Small intestine (tissue), 7 donors: ENCODE measurements at regions not wholly inside any gene's neighbourhood (a gene's known extent, or its start where the extent isn't known, plus 50 kb on each side); places are given as distances from the start of the nearest gene placed in this dataset.
A peak's percentile ranks its signal among the peaks of the same experiment; 100 is the strongest.

Source experiments
- DNase-seq, 2 donors: peaks; one replicate each; pipeline versions ENCODE4 v3.0.0 to v3.0.0-alpha.2; 2013
- FAIRE-seq: peaks from 2 replicates; lab custom pipeline; 2012; peaks lifted over from hg19 to GRCh38; lab: Jason Lieb, UNC
- H3K27ac ChIP-seq, 3 donors: one replicate each; pipeline ENCODE4 v1.5.1; 2013; ENCODE audit warnings: low read length in 2 of 3, mild to moderate bottlenecking in 2 of 3, control low read depth in 1 of 3, inconsistent platforms in 1 of 3, low read depth in 1 of 3, moderate library complexity in 1 of 3
- H3K27me3 ChIP-seq, 3 donors: one replicate each; pipeline ENCODE4 v1.6.1; 2013; ENCODE audit warnings: low read length in 3 of 3, inconsistent platforms in 1 of 3; ENCODE audit not compliant: control insufficient read depth in 3 of 3, insufficient read depth in 3 of 3
- H3K36me3 ChIP-seq, 3 donors: one replicate each; pipeline ENCODE4 v1.6.1; 2013; ENCODE audit warnings: low read length in 3 of 3, inconsistent platforms in 1 of 3, low read depth in 1 of 3, mild to moderate bottlenecking in 1 of 3, moderate library complexity in 1 of 3; ENCODE audit not compliant: control insufficient read depth in 3 of 3, insufficient read depth in 2 of 3
- H3K4me1 ChIP-seq, 3 donors: one replicate each; pipeline ENCODE4 v1.6.1; 2013; ENCODE audit warnings: low read length in 2 of 3, inconsistent platforms in 1 of 3, low read depth in 1 of 3, mild to moderate bottlenecking in 1 of 3, moderate library complexity in 1 of 3; ENCODE audit not compliant: control insufficient read depth in 3 of 3, insufficient read depth in 2 of 3
- H3K4me3 ChIP-seq, 3 donors: one replicate each; pipeline ENCODE4 v1.5.1; 2013; ENCODE audit warnings: low read length in 3 of 3, control low read depth in 1 of 3, inconsistent platforms in 1 of 3, low read depth in 1 of 3, mild to moderate bottlenecking in 1 of 3, moderate library complexity in 1 of 3
- H3K9me3 ChIP-seq, 2 donors: one replicate each; pipeline ENCODE4 v1.6.1; 2013; ENCODE audit warnings: low read depth in 1 of 2, low read length in 1 of 2; ENCODE audit not compliant: control insufficient read depth in 2 of 2, insufficient read depth in 1 of 2
- WGBS, 3 donors: extraction: QIAGEN DNeasy Blood & Tissue Kit; methylation state at CpG; one replicate each; pipeline ENCODE4 v1.1.7; 2013; 5-methylcytosine and 5-hydroxymethylcytosine counted together
- donor health status: healthy with polysubstance abuse.
- donor health status: control.
- donor health status: control.
- donor health status: Bipolar disorder and iron deficiency.
- donor health status: healthy.

DNA sequence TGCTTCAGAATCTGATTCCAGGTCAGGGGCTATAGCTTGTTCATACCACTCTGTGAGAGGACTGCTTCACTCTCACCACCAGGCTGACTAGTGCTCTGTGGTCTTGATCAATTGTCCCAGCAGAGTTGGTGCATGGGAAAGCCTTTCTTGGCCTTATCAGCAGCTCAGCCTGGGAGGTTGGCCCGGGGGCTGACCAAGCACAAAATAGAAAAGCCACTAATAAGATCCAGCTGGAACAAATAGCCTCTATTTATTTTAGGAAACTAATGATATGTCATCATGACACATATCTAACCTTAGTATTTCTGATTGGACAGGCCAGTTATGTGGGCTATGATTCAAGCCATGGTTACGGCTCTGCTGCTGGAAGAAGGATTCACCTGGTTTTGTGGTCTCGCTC is 134.2 kb downstream of the GDAP2 start:
- Histone ChIP-seq H3K4me1 (peaks cover 0 to 4% (median 0%) of the 10 kb centered on the region in 3 donors), H3K4me3 (no peak overlapping the region), H3K9me3 (no peaks in the 10 kb centered on the region), H3K36me3 (no peaks in the 10 kb centered on the region), H3K27me3 (peaks cover 0 to 3% (median 0%) of the 10 kb centered on the region in 3 donors), H3K27ac (no peak overlapping the region)
- 70 to 75% (median 74%) methylated on average over 3 of the region's 3 CpGs for WGBS, 3 donors
- no peak for FAIRE-seq
- no peak for DNase-seq

- WGBS, 3 donors = 85 to 92% (median 87%) methylated on average over 5 of the region's 5 CpGs
- Histone ChIP-seq H3K4me3 (no peak overlapping the region), H3K27ac (no peak overlapping the region), H3K4me1 (peaks cover 0 to 4% (median 0%) of the 10 kb centered on the region in 3 donors), H3K27me3 (peaks cover 0 to 3% (median 0%) of the 10 kb centered on the region in 3 donors), H3K9me3 (no peaks in the 10 kb centered on the region), H3K36me3 (no peaks in the 10 kb centered on the region)
- DNase-seq = no peak
- FAIRE-seq = no peak
Measured at GRCh38 chr1:117795792-117796191, 133.6 kb downstream of the GDAP2 start.

DNA sequence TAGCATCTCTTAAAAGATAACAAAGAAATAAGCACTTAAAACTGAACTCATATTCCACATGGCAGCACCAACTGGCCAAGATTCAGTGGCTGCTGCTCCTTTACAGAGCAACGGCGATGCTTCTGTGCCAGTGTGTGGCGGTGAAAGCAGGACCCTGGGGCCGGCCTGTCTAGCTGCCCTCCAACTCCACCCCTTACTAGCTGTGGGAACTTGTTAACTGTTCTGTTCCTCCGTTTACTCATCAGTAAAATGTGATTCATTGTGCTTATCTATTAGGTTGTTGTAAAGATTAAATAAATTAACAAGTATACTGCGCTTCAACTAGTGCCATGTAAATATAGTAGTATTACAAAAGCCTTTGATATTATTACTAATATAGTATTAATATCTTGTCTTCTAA is 133.2 kb downstream of the GDAP2 start:
- Histone ChIP-seq H3K36me3 (no peaks in the 10 kb centered on the region), H3K27me3 (peaks cover 0 to 3% (median 0%) of the 10 kb centered on the region in 3 donors), H3K9me3 (no peaks in the 10 kb centered on the region), H3K4me1 (peaks cover 0 to 4% (median 0%) of the 10 kb centered on the region in 3 donors), H3K27ac (no peak overlapping the region), H3K4me3 (no peak overlapping the region)
- DNase-seq (no peak), FAIRE-seq (no peak)
- 64 to 78% (median 68%) methylated on average over 6 of the region's 6 CpGs for WGBS, 3 donors

GRCh38 chr1:117798550-117798949 is 130.9 kb downstream of the GDAP2 start:
- Histone ChIP-seq H3K4me3 (no peak overlapping the region), H3K27me3 (peaks cover 0 to 3% (median 0%) of the 10 kb centered on the region in 3 donors), H3K4me1 (peaks cover 0 to 4% (median 0%) of the 10 kb centered on the region in 3 donors), H3K9me3 (no peaks in the 10 kb centered on the region), H3K27ac (no peak overlapping the region), H3K36me3 (no peaks in the 10 kb centered on the region)
- 33 to 57% (median 48%) methylated on average over 4 of the region's 4 CpGs for WGBS, 3 donors
- DNase-seq (peak in 1 of 2 donors; percentile 26), FAIRE-seq (no peak)

DNA sequence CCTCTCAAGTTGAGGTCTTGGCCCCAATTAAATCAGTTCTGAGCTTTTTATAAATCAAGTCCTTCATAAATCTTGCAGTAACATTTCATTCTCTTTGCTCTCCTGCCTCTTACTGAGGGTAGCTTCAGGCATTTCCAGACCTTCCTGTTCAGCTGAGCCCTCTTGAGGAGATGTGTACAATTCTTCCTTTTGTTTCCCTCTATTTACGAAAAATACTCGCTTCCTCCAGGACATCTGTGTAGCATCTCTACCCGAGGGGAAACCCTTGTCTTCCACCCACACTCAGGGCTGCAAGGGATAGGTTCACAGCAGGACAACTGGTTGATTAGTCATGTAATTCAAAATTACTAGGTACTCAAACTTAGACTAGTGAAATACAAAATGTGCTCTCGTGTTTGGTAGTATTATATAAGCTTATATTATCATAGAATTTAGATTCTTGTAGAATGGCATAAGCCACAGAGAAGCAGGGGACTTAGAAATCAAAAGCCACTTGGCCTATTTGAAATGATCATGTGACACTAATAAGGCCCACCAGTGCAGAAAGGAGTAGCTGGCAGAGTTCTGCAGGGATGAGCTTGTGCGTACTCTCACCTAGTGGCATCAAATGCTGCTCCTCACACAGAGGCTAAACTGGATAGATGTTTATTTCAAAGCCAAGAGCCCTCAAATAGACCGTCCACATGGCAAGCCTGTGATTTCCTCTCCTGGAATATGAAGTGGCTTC is 126.7 kb downstream of the GDAP2 start:
- 62 to 78% (median 76%) methylated on average over 6 of the region's 6 CpGs for WGBS, 3 donors
- Histone ChIP-seq H3K4me1 (peaks cover 0 to 4% (median 0%) of the 10 kb centered on the region in 3 donors), H3K27ac (no peak overlapping the region), H3K27me3 (no peaks in the 10 kb centered on the region), H3K36me3 (no peaks in the 10 kb centered on the region), H3K4me3 (no peak overlapping the region), H3K9me3 (no peaks in the 10 kb centered on the region)
- DNase-seq (no peak), FAIRE-seq (no peak)

GRCh38 chr1:117803318-117803717 is 126.1 kb downstream of the GDAP2 start:
- FAIRE-seq (no peak), DNase-seq (no peak)
- WGBS, 3 donors = 79 to 95% (median 84%) methylated on average over 1 of the region's 1 CpG

DNA sequence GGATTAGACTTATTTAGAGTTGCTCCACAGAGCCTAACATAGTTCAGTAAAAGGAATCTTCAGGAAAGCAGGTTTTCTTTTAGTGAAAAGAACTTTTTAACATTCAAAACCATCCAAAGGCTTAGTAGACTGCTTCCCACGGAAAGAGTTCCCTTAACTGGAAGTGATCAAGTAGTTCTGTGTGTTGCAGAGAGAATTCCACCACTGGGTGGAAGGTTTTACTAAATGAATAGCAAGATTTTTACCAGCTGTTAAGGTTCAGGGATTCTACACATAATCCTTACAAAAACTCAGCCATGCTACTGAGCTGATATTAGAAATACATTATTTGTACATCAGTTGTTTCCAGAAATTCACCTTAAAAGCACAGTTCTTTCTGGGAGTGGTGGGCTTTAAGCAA is 119.7 kb downstream of the GDAP2 start:
- H3K4me1 ChIP-seq = no peaks in the 10 kb centered on the region
- FAIRE-seq = no peak
- no peaks in the 10 kb centered on the region for H3K36me3 ChIP-seq
- WGBS, 3 donors = 53 to 67% (median 59%) methylated on average over 1 of the region's 1 CpG
- no peak overlapping the region for H3K4me3 ChIP-seq
- no peak overlapping the region for H3K27ac ChIP-seq
- no peak for DNase-seq
- no peaks in the 10 kb centered on the region for H3K9me3 ChIP-seq
- H3K27me3 ChIP-seq = peaks cover 0 to 2% (median 0%) of the 10 kb centered on the region in 3 donors

More at GRCh38 chr1:117803318-117803717, 126.1 kb downstream of the GDAP2 start:
- H3K4me1 ChIP-seq = peaks cover 0 to under 1% (median 0%) of the 10 kb centered on the region in 3 donors
- no peaks in the 10 kb centered on the region for H3K36me3 ChIP-seq
- H3K4me3 ChIP-seq = no peak overlapping the region
- H3K9me3 ChIP-seq = no peaks in the 10 kb centered on the region
- H3K27ac ChIP-seq = no peak overlapping the region
- no peaks in the 10 kb centered on the region for H3K27me3 ChIP-seq

DNA sequence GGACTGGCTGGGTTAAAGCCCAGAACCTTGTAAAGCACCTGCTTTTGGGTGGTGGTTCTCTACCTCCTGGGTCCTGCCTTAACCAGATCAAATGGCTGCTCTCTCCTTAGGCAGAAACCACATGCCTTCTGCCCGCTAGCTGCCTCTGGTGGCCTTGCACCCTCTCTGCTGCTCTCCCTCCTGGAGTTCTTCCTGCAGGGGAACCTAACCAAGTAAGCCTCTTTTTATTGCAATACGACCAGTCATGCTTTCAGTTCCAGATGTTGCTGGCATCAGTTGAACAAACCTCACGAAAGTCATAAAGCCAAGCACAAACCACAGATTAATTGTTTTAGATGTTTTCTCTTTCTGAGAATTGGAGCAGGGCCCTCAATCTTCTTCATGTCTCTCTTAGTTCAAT is 118.9 kb downstream of the GDAP2 start:
- Histone ChIP-seq H3K36me3 (no peaks in the 10 kb centered on the region), H3K27ac (no peak overlapping the region), H3K27me3 (peaks cover 0 to 2% (median 0%) of the 10 kb centered on the region in 3 donors), H3K9me3 (no peaks in the 10 kb centered on the region), H3K4me1 (no peaks in the 10 kb centered on the region), H3K4me3 (no peak overlapping the region)
- FAIRE-seq = no peak
- 37 to 49% (median 41%) methylated on average over 3 of the region's 3 CpGs for WGBS, 3 donors
- DNase-seq = no peak
